ENCODE measurements at regions not wholly inside any gene's neighbourhood (a gene's known extent, or its start where the extent isn't known, plus 50 kb on each side); places are given as distances from the start of the nearest gene placed in this dataset.

- H3K9me3 Mint-ChIP-seq (ENCODE audit: unreplicated experiment) = no peaks in the 10 kb centered on the region
- no peak overlapping the region for H3K4me3 Mint-ChIP-seq (ENCODE audit: unreplicated experiment)
- TF ChIP-seq CTCF (IDR thresholded peaks at IDR 0.05) = no peak
- peaks cover 33% of the 10 kb centered on the region for H3K4me1 Mint-ChIP-seq (ENCODE audit: unreplicated experiment)
- H3K36me3 Mint-ChIP-seq (ENCODE audit: unreplicated experiment) = no peaks in the 10 kb centered on the region
- no peak overlapping the region for H3K27ac Mint-ChIP-seq (ENCODE audit: unreplicated experiment)
- no peaks in the 10 kb centered on the region for H3K27me3 Mint-ChIP-seq (ENCODE audit: unreplicated experiment)
- DNase-seq (ENCODE audit: extremely low spot score, unreplicated experiment) = no peak
These were observed 723.2 kb downstream of the EPM2A start for GRCh38 chr6:145012039-145012662.

GRCh38 chr6:145015739-145016558 is 719.4 kb downstream of the EPM2A start:
- no peaks in the 10 kb centered on the region for H3K27me3 Mint-ChIP-seq (ENCODE audit: unreplicated experiment)
- H3K4me1 Mint-ChIP-seq (ENCODE audit: unreplicated experiment) = peaks cover 42% of the 10 kb centered on the region
- DNase-seq (ENCODE audit: extremely low spot score, unreplicated experiment) = no peak
- peak overlapping the region; percentile 10 for H3K4me3 Mint-ChIP-seq (ENCODE audit: unreplicated experiment)
- peak overlapping the region; percentile 95 for H3K27ac Mint-ChIP-seq (ENCODE audit: unreplicated experiment)
- H3K36me3 Mint-ChIP-seq (ENCODE audit: unreplicated experiment) = no peaks in the 10 kb centered on the region
- TF ChIP-seq CTCF (IDR thresholded peaks at IDR 0.05) = no peak
- H3K9me3 Mint-ChIP-seq (ENCODE audit: unreplicated experiment) = no peaks in the 10 kb centered on the region

GRCh38 chr6:145017051-145017450 is 718.3 kb downstream of the EPM2A start:
- no peak for TF ChIP-seq CTCF (IDR thresholded peaks at IDR 0.05)
- Mint-ChIP-seq H3K27me3 (ENCODE audit: unreplicated experiment) (no peaks in the 10 kb centered on the region), H3K27ac (ENCODE audit: unreplicated experiment) (no peak overlapping the region), H3K36me3 (ENCODE audit: unreplicated experiment) (no peaks in the 10 kb centered on the region), H3K4me3 (ENCODE audit: unreplicated experiment) (no peak overlapping the region), H3K9me3 (ENCODE audit: unreplicated experiment) (no peaks in the 10 kb centered on the region), H3K4me1 (ENCODE audit: unreplicated experiment) (peaks cover 42% of the 10 kb centered on the region)
- DNase-seq (ENCODE audit: extremely low spot score, unreplicated experiment) = no peak

- Mint-ChIP-seq H3K9me3 (ENCODE audit: unreplicated experiment) (no peaks in the 10 kb centered on the region), H3K4me3 (ENCODE audit: unreplicated experiment) (no peak overlapping the region), H3K27me3 (ENCODE audit: unreplicated experiment) (no peaks in the 10 kb centered on the region), H3K4me1 (ENCODE audit: unreplicated experiment) (peaks cover 42% of the 10 kb centered on the region), H3K36me3 (ENCODE audit: unreplicated experiment) (no peaks in the 10 kb centered on the region), H3K27ac (ENCODE audit: unreplicated experiment) (no peak overlapping the region)
- no peak for DNase-seq (ENCODE audit: extremely low spot score, unreplicated experiment)
- no peak for TF ChIP-seq CTCF (IDR thresholded peaks at IDR 0.05)
These were observed 717.8 kb downstream of the EPM2A start for GRCh38 chr6:145017516-145017915.

DNA sequence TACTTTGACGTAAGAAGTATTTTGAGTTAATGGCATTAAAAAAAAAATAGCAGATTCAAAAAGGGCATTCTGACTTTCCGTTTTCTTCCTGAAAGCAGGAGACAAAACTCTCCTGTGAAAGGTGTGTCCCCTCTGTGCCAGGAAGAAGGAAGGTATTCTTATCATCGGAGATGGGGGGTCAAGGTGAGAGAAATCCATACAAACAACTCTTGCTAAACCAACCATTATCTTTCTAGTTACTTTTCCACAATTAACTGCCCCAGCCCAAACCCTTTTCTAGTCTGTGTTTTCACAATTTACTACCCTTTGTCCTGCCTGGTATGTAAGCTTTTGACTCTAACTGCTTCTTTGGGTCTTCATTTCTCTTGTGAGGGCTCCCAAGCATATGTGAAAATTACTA is 717.3 kb downstream of the EPM2A start:
- no peak overlapping the region for H3K27ac Mint-ChIP-seq (ENCODE audit: unreplicated experiment)
- H3K4me3 Mint-ChIP-seq (ENCODE audit: unreplicated experiment) = no peak overlapping the region
- no peak for TF ChIP-seq CTCF (IDR thresholded peaks at IDR 0.05)
- H3K27me3 Mint-ChIP-seq (ENCODE audit: unreplicated experiment) = no peaks in the 10 kb centered on the region
- no peaks in the 10 kb centered on the region for H3K9me3 Mint-ChIP-seq (ENCODE audit: unreplicated experiment)
- peaks cover 42% of the 10 kb centered on the region for H3K4me1 Mint-ChIP-seq (ENCODE audit: unreplicated experiment)
- no peaks in the 10 kb centered on the region for H3K36me3 Mint-ChIP-seq (ENCODE audit: unreplicated experiment)
- no peak for DNase-seq (ENCODE audit: extremely low spot score, unreplicated experiment)

All from osteocyte (in vitro differentiated cells).